Activated naive CD4-positive, alpha-beta T cell (primary cell): ENCODE measurements at regions not wholly inside any gene's neighbourhood (a gene's known extent, or its start where the extent isn't known, plus 50 kb on each side); places are given as distances from the start of the nearest gene placed in this dataset.

Source experiments
- DNase-seq, 4 experiments: peaks; one replicate each; lab custom pipeline; 2025; lab: John Stamatoyannopoulos, UW

GRCh38 chr2:8570637-8571036 lies 111.2 kb upstream of the ID2 start:
- DNase-seq: no peak

- no peak for DNase-seq
Observed at GRCh38 chr2:8571301-8571791, 110.5 kb upstream of the ID2 start.

DNA sequence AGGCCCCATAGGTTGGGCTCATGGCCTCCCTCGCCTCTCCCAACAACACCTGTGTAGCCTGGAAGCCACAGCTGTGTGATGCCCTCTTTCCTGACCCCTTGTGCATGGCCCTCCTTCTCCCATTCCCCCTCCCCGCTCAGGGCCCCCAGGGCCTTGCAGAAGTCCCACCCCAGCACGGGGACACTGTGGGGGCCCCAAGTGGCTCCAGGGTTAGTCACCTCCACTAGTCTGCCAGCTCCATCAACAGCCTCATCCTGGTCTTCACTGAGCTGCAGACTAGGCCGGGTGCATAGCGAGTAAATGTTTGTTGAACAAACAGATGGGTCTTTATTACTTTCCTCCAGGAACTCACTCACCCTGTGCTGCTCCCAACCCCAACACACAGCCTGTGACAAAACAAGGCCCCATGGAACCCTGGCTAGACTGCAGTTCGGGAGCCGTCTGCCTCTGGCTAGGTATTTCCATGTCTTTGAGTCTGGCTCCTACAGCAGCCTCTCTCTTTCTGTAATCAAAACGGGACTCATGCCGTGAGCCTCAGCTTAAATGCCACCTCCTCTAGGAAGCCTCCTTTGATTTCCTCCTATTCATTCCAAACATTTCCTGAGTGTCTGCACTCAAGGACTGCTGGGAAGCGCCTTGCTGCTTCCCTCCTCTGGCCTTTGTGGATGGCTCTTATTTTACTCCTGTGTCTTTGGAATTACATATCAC lies 109.9 kb upstream of the ID2 start:
- no peak for DNase-seq

- no peak for DNase-seq
Observed at GRCh38 chr2:8572712-8573233, 109.1 kb upstream of the ID2 start.

DNA sequence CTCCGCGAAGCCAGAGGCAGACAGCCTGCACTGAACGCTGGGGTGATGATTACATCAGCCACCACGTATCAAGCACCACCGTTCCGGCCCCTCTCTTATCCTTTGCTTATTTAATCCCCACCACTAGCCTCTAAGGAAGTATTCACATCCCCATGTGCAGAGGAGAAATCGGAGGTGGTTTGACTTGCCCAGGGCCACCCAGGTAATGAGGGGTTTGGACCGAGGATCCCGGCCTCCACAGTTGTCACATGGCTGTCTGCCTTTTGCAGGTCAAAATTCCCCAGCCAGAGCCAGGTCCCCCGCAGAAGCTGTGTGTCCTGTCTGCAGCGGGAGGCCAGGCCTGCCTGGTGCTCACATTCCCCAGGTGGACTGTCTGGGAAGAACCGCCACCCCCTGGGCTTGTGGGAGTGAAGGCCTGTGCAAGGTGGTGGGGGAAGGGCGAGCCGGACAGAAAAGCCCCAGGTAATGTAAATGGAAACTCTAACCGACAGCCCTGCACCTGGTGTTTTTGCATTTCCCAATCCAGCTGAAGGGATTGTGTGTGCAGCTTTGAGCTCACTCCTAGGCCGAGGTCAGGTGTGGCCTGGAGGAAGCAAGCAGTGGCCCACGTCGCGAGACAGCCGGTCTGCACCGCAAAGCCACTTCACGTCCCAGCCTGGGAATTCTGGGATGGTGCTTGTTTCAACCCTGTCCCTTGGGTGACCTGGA lies 108.5 kb upstream of the ID2 start:
- DNase-seq: no peak

- DNase-seq: no peak
Observed at GRCh38 chr2:8573942-8574195, 108.0 kb upstream of the ID2 start.

GRCh38 chr2:8574196-8575037 lies 107.4 kb upstream of the ID2 start:
- no peak for DNase-seq

- DNase-seq: peak in 2 of 4 experiments; percentile 23 to 56
Observed at GRCh38 chr2:8575038-8575833, 106.6 kb upstream of the ID2 start.

- no peak for DNase-seq
Observed at GRCh38 chr2:8575834-8576423, 105.9 kb upstream of the ID2 start.

DNA sequence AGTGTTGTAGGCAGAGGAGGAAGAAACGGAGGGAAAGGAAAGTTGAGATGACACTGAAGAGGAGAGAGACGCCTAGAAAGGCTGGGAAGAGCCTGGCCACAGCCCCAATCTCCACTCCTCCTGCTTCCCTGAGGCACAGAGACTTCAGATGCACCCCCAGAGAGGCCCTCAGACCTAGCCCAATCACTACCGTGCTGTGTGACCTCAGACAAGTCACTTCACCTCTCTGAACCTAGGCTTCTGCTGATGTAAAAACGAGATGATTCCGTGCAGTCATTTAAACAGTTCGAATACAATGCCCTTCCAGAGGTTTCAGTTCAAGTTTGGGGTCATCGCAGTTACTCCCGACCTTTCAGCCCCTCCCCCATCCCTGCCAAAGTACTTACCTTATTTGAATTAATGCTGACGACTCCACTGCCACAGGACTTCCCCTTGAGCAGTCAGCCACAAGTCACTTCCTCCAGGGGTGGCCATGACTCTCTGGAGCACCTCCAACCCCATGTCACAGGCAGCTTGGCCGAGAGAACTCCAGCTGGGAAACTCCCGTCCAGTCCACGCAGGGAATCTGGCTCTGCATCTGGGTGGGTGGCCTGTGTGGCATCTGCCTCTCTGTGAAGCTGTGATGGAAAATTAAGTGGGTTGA lies 105.2 kb upstream of the ID2 start:
- DNase-seq: no peak

- no peak for DNase-seq
Observed at GRCh38 chr2:8577573-8577972, 104.3 kb upstream of the ID2 start.

- DNase-seq: no peak
Observed at GRCh38 chr2:8578335-8579244, 103.3 kb upstream of the ID2 start.

DNA sequence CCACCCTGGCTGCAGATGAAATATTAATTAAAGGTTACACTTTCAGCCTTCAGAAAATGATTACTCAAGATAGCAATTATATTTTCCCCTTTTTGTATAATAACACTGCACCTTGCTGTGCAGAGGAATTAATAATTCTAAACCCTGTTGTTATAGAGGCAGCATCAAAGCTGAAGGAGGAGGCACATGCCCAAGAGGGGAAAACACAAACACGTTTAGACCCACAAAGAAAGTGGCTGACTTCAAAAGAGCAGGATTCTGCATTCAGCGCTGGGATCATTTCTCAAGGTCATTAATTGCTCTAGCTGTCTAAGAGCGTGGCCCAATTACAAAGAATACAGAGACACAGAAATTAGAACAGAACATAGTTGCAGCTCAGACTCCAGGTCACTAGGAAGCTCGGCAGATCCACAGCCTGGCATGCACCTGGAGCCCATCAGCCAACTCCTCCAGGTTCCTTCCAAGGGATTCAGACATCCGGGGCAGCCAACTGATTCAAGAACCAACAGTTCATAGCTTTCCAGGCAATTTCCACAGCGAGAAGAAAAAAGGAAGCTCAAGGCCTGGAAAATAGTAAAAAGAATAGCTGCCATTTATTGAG lies 102.3 kb upstream of the ID2 start:
- no peak for DNase-seq

DNA sequence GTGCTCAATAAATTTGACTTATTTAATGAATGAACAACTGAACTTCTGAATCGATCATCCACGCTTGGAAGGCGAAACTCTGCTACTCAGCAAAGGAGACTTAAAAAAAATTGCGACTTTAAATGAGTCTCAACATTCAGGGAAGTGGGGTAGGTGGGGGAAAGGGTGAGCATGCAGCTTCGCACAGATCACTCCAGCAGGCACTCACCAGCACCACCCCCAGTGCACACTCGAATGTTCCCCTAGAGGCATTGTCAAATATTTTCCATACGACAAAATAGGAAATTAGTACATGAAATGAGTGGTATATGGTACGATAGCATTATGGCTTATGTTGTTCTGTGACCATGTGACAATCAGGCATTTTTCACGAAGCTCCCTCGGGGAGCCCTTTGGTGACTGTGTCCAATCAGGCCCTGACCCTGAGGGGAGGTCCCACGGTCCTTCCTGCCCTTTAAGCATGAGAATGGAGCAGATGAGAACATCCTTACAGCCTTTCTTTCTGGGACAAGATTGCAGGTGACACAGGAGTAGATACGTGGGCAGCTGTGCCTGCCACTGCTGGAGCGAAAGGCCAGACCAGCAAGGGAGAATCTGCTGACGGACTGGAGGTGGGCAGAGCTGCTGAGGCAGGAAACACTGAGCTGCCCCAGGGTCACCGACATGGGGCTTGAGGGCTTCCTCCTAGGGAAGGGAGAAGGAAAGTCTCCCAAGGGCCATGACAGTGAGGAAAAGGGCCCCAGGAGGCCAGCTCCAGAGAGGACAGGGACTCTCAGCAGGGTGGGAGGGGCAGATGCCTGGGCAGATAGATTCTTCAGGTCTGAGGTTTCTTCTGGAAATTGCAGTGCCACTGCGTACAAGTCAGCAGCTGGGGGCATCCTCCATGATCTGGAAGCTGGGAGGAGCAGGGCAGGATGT lies 101.3 kb upstream of the ID2 start:
- no peak for DNase-seq

DNA sequence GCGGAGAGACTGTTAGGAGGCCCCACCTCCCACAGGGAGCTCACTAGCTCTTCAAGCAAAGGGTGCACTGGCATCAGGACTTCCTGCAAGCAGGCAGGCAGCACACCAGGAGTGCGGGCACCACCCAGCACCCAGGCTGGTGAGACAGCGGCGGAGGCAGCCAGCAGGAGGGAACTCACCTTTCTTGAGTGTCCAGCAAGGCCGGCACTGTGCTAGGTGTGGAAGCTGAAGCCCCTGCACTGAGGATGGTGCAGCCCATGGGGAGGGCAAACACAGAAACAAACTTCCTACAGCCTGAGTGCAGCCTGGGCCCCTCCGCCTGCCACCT lies 100.7 kb upstream of the ID2 start:
- no peak for DNase-seq

DNA sequence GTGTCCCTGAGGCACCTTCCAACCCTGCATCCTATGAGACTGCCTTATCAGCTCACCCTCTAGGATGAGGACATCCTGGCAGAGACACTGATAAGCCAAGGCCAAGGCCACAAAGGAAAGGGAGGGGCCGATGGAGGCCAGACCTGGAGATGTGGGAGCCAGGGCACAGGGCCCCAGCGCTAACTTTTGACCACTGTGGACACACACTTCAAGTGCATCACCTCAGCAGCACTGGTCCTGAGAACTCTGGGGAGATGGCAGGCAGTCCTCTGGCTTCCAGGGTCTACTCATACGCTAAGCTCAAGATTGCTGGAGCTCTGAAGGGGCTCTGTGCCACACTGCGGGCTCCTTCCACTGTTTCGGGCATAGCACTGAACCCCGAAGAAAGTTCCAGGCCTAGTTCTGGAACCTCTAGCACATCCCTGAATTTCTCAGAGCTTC lies 100.2 kb upstream of the ID2 start:
- no peak for DNase-seq

DNA sequence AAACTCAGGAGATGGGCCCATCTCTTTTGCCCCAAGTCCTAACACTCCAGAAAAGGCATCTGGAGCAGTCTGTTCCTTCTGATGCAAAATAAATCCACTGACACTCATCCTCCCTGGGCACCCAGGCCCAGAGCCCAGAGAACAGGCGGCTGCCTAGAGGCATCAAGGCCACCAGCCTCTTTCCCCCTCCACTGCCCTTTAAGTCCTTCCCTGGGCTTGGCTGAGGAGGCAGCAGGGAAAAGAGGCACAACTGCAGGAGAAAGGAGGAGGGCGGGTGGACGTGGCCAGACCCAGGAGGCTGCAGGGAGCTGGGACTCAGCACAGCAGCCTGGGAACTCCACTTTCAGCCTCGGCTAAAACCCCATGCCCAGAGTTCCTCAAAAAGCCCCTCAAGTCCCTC lies 99.7 kb upstream of the ID2 start:
- no peak for DNase-seq

GRCh38 chr2:8582651-8583399 lies 99.0 kb upstream of the ID2 start:
- no peak for DNase-seq
